ENCODE measurements at regions not wholly inside any gene's neighbourhood (a gene's known extent, or its start where the extent isn't known, plus 50 kb on each side); places are given as distances from the start of the nearest gene placed in this dataset.

DNA sequence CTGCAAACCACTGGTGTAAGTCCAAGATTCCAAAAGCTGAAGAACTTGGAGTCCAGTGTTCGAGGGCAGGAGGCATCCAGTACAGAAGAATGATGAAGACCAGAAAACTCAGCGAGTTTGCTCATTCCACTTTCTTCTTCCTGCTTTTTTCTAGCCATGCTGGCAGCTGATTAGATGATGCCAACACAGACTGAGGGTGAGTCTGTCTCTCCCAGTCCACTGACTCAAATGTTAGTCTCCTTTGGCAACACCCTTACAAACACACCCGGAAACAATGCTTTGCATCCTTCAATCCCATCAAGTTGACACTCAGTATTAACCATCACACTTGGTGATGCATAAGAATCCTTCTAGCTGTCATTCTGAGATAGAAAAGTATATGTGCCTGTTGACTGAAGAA is 1504.6 kb downstream of the EFNB2 start:
- TF ChIP-seq, protein P1, sequence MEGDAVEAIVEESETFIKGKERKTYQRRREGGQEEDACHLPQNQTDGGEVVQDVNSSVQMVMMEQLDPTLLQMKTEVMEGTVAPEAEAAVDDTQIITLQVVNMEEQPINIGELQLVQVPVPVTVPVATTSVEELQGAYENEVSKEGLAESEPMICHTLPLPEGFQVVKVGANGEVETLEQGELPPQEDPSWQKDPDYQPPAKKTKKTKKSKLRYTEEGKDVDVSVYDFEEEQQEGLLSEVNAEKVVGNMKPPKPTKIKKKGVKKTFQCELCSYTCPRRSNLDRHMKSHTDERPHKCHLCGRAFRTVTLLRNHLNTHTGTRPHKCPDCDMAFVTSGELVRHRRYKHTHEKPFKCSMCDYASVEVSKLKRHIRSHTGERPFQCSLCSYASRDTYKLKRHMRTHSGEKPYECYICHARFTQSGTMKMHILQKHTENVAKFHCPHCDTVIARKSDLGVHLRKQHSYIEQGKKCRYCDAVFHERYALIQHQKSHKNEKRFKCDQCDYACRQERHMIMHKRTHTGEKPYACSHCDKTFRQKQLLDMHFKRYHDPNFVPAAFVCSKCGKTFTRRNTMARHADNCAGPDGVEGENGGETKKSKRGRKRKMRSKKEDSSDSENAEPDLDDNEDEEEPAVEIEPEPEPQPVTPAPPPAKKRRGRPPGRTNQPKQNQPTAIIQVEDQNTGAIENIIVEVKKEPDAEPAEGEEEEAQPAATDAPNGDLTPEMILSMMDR (IDR thresholded peaks at IDR 0.05), result no peak
- H3K36me3 ChIP-seq (ENCODE audit: low read depth), result no peaks in the 10 kb centered on the region
- H3K4me1 ChIP-seq (ENCODE audit: low read depth), result no peaks in the 10 kb centered on the region
- H3K4me3 ChIP-seq, result no peak overlapping the region
- ATAC-seq (no peak), DNase-seq (no peak)
- intact Hi-C loops (cut with DNase I, micrococcal nuclease), result no loop called here
- H3K9me3 ChIP-seq, result no peaks in the 10 kb centered on the region

- ATAC-seq (no peak), DNase-seq (no peak)
- H3K4me3 ChIP-seq, result no peak overlapping the region
- no peaks in the 10 kb centered on the region for H3K36me3 ChIP-seq (ENCODE audit: low read depth)
- H3K4me1 ChIP-seq (ENCODE audit: low read depth), result no peaks in the 10 kb centered on the region
- TF ChIP-seq, protein P1 (IDR thresholded peaks at IDR 0.05), result no peak
- no peaks in the 10 kb centered on the region for H3K9me3 ChIP-seq
- intact Hi-C loops (cut with DNase I, micrococcal nuclease), result no loop called here
Observed at GRCh38 chr13:105019073-105019472, 1516.4 kb downstream of the EFNB2 start.

DNA sequence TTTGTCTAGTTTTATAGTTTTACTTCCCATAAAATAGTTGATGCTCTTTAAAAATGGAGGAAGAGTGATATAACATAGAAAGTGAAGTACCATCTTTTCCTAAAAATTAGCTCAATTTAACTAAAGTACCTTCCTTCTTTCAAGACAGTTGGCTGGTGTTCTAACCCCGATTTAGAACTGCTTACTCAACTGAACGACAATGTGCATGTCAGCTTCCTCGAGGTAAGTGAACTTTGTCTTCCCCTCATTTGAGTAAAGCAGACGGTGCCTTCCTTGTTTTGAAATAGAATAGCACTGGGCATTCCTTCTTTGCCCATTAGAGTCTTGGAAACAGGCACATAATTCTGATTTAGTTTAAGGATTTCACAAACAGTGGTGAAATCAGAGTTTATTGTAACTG is 1519.2 kb downstream of the EFNB2 start:
- Histone ChIP-seq H3K9me3 (no peaks in the 10 kb centered on the region), H3K36me3 (ENCODE audit: low read depth) (no peaks in the 10 kb centered on the region), H3K4me3 (no peak overlapping the region), H3K4me1 (ENCODE audit: low read depth) (no peaks in the 10 kb centered on the region)
- intact Hi-C loops (cut with DNase I, micrococcal nuclease), result no loop called here
- no peak for DNase-seq
- TF ChIP-seq, protein P1 (IDR thresholded peaks at IDR 0.05), result no peak
- no peak for ATAC-seq

DNA sequence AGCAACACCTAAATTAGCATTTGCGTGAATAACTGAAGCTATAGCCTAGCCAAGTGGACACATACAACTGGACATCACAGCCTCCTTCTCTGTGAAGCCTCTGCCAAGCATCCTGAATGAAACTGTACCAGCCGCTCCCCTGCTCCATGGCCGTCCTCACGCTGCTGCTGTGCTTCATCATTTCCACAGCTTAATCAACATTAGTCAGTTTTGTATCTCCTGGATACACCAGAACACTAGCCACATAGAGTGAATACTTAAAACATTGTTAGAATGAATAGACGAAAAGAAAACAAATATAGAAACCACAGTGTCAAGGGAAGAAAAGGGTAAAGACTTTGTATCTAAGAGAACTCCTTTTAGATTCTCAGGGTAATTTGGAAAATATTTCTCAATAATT is 1526.9 kb downstream of the EFNB2 start:
- H3K4me1 ChIP-seq (ENCODE audit: low read depth), result no peaks in the 10 kb centered on the region
- no peaks in the 10 kb centered on the region for H3K36me3 ChIP-seq (ENCODE audit: low read depth)
- intact Hi-C loops (cut with DNase I, micrococcal nuclease), result no loop called here
- H3K9me3 ChIP-seq, result no peaks in the 10 kb centered on the region
- TF ChIP-seq, protein P1 (IDR thresholded peaks at IDR 0.05), result no peak
- DNase-seq, result no peak
- H3K4me3 ChIP-seq, result no peak overlapping the region
- ATAC-seq, result no peak

- no peak for DNase-seq
- no peak for ATAC-seq
- Histone ChIP-seq H3K4me1 (ENCODE audit: low read depth) (no peaks in the 10 kb centered on the region), H3K36me3 (ENCODE audit: low read depth) (no peaks in the 10 kb centered on the region), H3K9me3 (no peaks in the 10 kb centered on the region), H3K4me3 (no peak overlapping the region)
- TF ChIP-seq, protein P1 (IDR thresholded peaks at IDR 0.05), result no peak
- intact Hi-C loops (cut with DNase I, micrococcal nuclease), result no loop called here
Observed at GRCh38 chr13:105007166-105007808, 1528.2 kb downstream of the EFNB2 start.

DNA sequence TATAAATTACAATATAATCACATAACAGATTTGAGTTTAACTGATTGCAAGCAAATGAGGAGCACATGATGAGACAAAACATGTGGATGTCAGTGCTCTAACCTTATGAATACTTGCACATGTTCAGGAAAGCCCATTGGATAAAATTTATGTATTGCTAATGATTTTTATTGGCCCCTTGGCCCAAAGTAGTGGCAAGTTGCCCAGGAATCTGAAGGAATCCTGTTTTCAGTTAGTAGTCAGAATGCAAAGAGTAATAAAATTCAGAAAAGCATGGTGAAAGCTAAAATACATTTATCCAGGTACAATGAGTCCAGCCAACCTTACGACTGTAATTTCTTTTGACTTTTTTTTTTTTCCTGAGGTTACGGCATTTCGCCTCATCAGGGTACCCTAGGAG is 1539.4 kb downstream of the EFNB2 start:
- H3K36me3 ChIP-seq (ENCODE audit: low read depth), result no peaks in the 10 kb centered on the region
- no peak overlapping the region for H3K4me3 ChIP-seq
- intact Hi-C loops (cut with DNase I, micrococcal nuclease), result no loop called here
- H3K9me3 ChIP-seq, result no peaks in the 10 kb centered on the region
- TF ChIP-seq, protein P1 (IDR thresholded peaks at IDR 0.05), result no peak
- ATAC-seq, result no peak
- DNase-seq, result no peak
- H3K4me1 ChIP-seq (ENCODE audit: low read depth), result no peaks in the 10 kb centered on the region
